DMS153 treated with DMSO at 0.1 percent for 48 hours (cell line): ENCODE measurements at regions not wholly inside any gene's neighbourhood (a gene's known extent, or its start where the extent isn't known, plus 50 kb on each side); places are given as distances from the start of the nearest gene placed in this dataset.

Source experiments
- DNase-seq: peaks from one replicate; lab custom pipeline; 2025; ENCODE audit not compliant: unreplicated experiment; lab: John Stamatoyannopoulos, UW

DNA sequence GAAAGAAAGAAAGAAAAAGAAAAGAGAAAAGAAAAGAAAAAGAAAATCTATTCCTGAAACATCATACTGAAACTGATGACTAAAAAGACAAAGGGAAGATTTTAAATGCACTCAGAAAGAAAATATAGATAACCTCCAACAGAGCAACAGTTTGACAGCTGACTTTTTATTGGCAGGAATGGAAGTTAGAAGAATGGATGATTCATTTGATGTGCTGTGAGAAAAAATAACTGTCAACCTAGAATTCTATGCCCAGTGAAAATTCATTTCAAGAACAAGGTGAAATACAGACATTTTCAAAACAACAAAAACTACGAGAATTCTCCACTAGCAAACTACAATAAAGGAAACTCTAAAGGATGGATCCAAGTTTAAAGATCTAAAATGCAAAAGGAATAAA is 50.5 kb upstream of the HSPA12A start:
- no peak for DNase-seq

DNA sequence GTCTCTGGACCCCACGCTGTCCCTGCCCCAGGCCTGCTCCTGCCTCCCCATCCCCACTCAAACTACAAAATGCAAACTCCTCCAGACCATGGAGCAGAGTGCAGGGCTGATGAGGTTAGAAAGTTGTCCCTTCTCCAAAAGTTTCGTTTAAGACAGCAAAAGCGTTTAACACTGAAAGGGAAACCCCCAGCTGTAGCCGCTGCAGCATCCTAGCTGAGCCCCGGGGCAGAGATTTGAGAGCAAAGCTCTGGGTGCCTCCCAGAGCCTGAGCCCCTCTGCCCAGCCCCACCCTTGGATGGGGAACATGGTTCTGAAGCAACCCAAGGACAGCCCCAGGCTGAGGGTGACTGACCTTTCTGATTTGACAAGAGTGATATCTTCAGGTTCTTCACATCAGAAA is 52.8 kb upstream of the ENO4 start:
- DNase-seq: no peak

DNA sequence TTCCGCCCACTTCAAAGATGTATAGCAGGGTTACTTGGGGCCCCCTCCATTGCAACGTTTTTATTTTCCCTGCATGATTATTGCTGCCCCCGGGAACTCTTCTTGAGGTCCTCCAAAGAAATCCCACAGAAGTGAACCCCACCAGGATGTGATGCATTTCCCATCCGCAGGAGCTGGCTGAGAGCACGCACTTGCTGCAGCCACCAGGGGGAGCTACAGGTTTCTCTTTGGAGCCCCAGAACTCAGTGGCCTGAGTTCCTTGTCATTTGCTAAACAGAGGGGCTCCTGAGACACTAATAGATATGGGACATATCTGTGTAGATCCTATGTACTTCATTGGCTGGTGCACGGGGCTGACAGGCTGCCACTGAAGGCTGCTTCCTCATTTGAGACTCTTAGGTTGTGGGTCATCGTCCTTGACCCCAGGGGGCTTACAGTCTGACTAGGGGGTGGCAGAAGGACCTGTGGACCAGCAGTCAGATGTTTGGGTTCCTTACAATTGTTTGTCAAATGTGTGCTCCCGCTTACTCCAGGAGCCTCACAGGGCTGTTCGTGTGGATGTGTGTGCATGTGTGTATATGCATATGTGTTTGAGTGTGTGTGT is 52.3 kb upstream of the ENO4 start:
- DNase-seq: peak; percentile 61

DNA sequence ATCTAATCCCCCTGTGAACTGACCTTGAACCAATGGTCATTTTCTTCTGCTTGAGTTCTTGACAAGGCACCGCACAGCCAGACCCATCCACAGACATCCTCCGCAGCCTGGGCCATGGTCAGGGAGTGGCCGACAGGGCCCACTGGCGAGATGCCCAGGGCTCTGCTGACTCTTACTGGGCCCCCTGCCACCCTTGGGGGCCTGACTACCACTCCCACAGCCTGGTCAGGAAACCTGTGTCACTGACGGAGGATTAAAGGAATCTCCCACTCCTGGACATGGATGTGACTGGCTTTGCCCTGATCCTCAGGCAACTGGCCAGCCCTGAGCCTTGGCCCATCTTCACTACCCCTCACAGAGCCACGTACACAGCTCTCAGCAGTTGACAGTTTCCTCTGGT is 50.4 kb upstream of the ENO4 start:
- DNase-seq: no peak
